Gastroesophageal sphincter (tissue), 4 donors: ENCODE measurements at regions not wholly inside any gene's neighbourhood (a gene's known extent, or its start where the extent isn't known, plus 50 kb on each side); places are given as distances from the start of the nearest gene placed in this dataset.

ENCODE experiments used
- ATAC-seq: fragments of 150-250 bp; one replicate; pipeline ENCODE4 v1.9.1; 2016; ENCODE audit warnings: mild to moderate bottlenecking, moderate library complexity
- H3K27ac ChIP-seq, 4 donors: fragments of 200-600 bp; sonication (generic) in 3 of 4; 1 replicate in 3 of 4; 2 replicates in 1 of 4; pipeline ENCODE4 v1.5.1; 2016 to 2019
- H3K27me3 ChIP-seq: fragments of 200-600 bp; sonication (generic); one replicate; pipeline ENCODE4 v1.5.1; 2019
- H3K36me3 ChIP-seq, 2 donors: fragments of 200-600 bp; sonication (generic); one replicate each; pipeline ENCODE4 v1.5.1; 2019; ENCODE audit warnings: control low read depth in 1 of 2
- H3K4me1 ChIP-seq, 3 donors: fragments of 200-600 bp; sonication (generic); 1 replicate in 2 of 3; 2 replicates in 1 of 3; pipeline ENCODE4 v1.5.1; 2016 to 2019; ENCODE audit warnings: control low read depth in 2 of 3
- H3K4me3 ChIP-seq, 2 donors: fragments of 200-600 bp; sonication (generic); one replicate each; pipeline ENCODE4 v1.5.1; 2019; ENCODE audit warnings: mild to moderate bottlenecking in 1 of 2, moderate library complexity in 1 of 2
- H3K9me3 ChIP-seq, 3 donors: fragments of 200-600 bp; sonication (generic); one replicate each; pipeline ENCODE4 v1.5.1; 2017 to 2019; ENCODE audit warnings: control low read depth in 2 of 3
- CTCF ChIP-seq, 4 experiments: fragments of 200-600 bp in 2 of 4; fragments of 450-650 bp in 2 of 4; sonication (generic) in 1 of 4; IDR thresholded peaks; one replicate each; pipeline ENCODE4 v1.5.1; 2017 to 2019; ENCODE audit warnings: antibody characterized with exemption in 4 of 4, mild to moderate bottlenecking in 2 of 4, moderate library complexity in 2 of 4
- EP300 ChIP-seq: sonication (generic); formaldehyde crosslinking; IDR thresholded peaks from one replicate; pipeline ENCODE4 v1.6.1; 2017; ENCODE audit warnings: antibody characterized with exemption, mild to moderate bottlenecking
- POLR2A ChIP-seq, 2 donors: fragments of 450-650 bp; IDR thresholded peaks; one replicate each; pipeline ENCODE4 v1.6.1; 2017; ENCODE audit warnings: antibody characterized with exemption in 2 of 2, mild to moderate bottlenecking in 2 of 2, moderate library complexity in 1 of 2
- POLR2AphosphoS5 ChIP-seq: sonication (generic); formaldehyde crosslinking; IDR thresholded peaks from one replicate; pipeline ENCODE4 v1.6.1; 2017; ENCODE audit warnings: antibody characterized with exemption
- WGBS, 2 donors: methylation state at CpG; one replicate each; pipeline ENCODE4 v1.1.5; 2018; ENCODE audit warnings: low coverage in 1 of 2; 5-methylcytosine and 5-hydroxymethylcytosine counted together

GRCh38 chr2:237180187-237180586 lies 94.5 kb downstream of the COPS8 start:
- 68 to 76% methylated on average over 5 of the region's 5 CpGs for WGBS, 2 donors
- H3K9me3 ChIP-seq: no peaks in the 10 kb centered on the region
- H3K27ac ChIP-seq: no peak overlapping the region
- H3K36me3 ChIP-seq: no peaks in the 10 kb centered on the region
- no peak for TF ChIP-seq POLR2A (IDR thresholded peaks at IDR 0.05)
- TF ChIP-seq EP300: no peak
- no peak for TF ChIP-seq CTCF (IDR thresholded peaks at IDR 0.05)
- no peak for TF ChIP-seq POLR2AphosphoS5
- H3K27me3 ChIP-seq: no peaks in the 10 kb centered on the region
- no peak for ATAC-seq
- no peaks in the 10 kb centered on the region for H3K4me1 ChIP-seq
- H3K4me3 ChIP-seq: no peak overlapping the region

GRCh38 chr2:237180987-237181386 lies 95.3 kb downstream of the COPS8 start:
- Histone ChIP-seq H3K4me1 (no peaks in the 10 kb centered on the region), H3K9me3 (no peaks in the 10 kb centered on the region), H3K27ac (no peak overlapping the region), H3K27me3 (no peaks in the 10 kb centered on the region), H3K36me3 (no peaks in the 10 kb centered on the region), H3K4me3 (no peak overlapping the region)
- no peak for ATAC-seq
- 82 to 93% methylated on average over 2 of the region's 2 CpGs for WGBS, 2 donors
- no peak for TF ChIP-seq CTCF (IDR thresholded peaks at IDR 0.05)
- no peak for TF ChIP-seq POLR2A (IDR thresholded peaks at IDR 0.05)
- no peak for TF ChIP-seq POLR2AphosphoS5
- no peak for TF ChIP-seq EP300

- Histone ChIP-seq H3K27ac (peak overlapping the region in 2 of 4 donors; percentile 10 to 43), H3K27me3 (no peaks in the 10 kb centered on the region), H3K9me3 (no peaks in the 10 kb centered on the region), H3K4me1 (no peaks in the 10 kb centered on the region), H3K4me3 (no peak overlapping the region), H3K36me3 (no peaks in the 10 kb centered on the region)
- ATAC-seq: peak; percentile 60
- 52% methylated on average over 4 of the region's 4 CpGs; no CpG with 5 or more reads in 1 of the 2 donors for WGBS, 2 donors
- TF ChIP-seq CTCF (IDR thresholded peaks at IDR 0.05) (no peak), POLR2A (IDR thresholded peaks at IDR 0.05) (no peak), EP300 (no peak)
Observed at GRCh38 chr2:237181844-237182243, 96.2 kb downstream of the COPS8 start.

- 85% methylated on average over 5 of the region's 15 CpGs; no CpG with 5 or more reads in 1 of the 2 donors for WGBS, 2 donors
- H3K27me3 ChIP-seq: no peaks in the 10 kb centered on the region
- H3K4me3 ChIP-seq: no peak overlapping the region
- no peaks in the 10 kb centered on the region for H3K36me3 ChIP-seq
- peak overlapping the region in 2 of 4 donors; percentile 10 to 43 for H3K27ac ChIP-seq
- no peaks in the 10 kb centered on the region for H3K4me1 ChIP-seq
- TF ChIP-seq EP300 (no peak), POLR2AphosphoS5 (peak; percentile 11)
- H3K9me3 ChIP-seq: no peaks in the 10 kb centered on the region
- ATAC-seq: peak; percentile 28
Observed at GRCh38 chr2:237182422-237183123, 96.9 kb downstream of the COPS8 start.

GRCh38 chr2:237184192-237184918 lies 98.7 kb downstream of the COPS8 start:
- Histone ChIP-seq H3K27me3 (no peaks in the 10 kb centered on the region), H3K27ac (no peak overlapping the region), H3K36me3 (no peaks in the 10 kb centered on the region), H3K4me3 (no peak overlapping the region), H3K4me1 (no peaks in the 10 kb centered on the region), H3K9me3 (no peaks in the 10 kb centered on the region)
- ATAC-seq: no peak
- TF ChIP-seq EP300 (no peak), POLR2AphosphoS5 (no peak), CTCF (IDR thresholded peaks at IDR 0.05) (no peak), POLR2A (IDR thresholded peaks at IDR 0.05) (no peak)
- 79 to 94% methylated on average over 9 to 13 of the region's 14 CpGs for WGBS, 2 donors
